HG02970 (cell line): ENCODE measurements at regions not wholly inside any gene's neighbourhood (a gene's known extent, or its start where the extent isn't known, plus 50 kb on each side); places are given as distances from the start of the nearest gene placed in this dataset.
"Not testable (repeated sequence)": the region's sequence is repeated elsewhere in the genome, so short reads cannot be mapped to it uniquely, and the experiment has no call there.

Experiments
- ATAC-seq: cut with Tn5 transposase; IDR thresholded peaks from one replicate; pipeline ENCODE4 v1.9.1; 2021; ENCODE audit warnings: mild to moderate bottlenecking, moderate library complexity, moderate number of reproducible peaks; ENCODE audit not compliant: unreplicated experiment, low FRiP score

DNA sequence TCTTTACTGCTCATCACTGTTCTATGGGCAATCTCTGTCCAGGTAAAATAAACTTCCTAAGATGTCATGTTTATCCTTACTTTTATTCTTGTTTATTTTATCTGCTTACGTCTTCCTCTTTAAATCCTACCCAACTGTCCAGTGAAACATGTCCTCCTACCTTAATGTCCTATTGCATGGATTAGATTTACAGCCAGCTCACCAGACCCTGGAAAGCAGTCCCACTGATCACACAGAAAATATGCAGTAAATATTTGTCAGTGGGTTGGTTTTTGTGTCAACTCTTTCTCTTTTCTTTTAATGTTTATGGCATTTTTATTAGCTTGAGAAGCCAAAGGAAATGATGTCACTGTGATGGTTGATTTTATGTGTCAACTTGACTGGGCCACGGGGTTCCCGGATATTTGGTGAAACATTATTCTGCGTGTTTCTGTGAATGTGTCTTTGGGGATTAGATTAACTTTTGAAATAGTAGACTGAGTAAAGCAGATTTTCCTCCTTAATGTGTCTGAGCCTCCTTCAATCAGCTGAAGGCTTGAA, 258.3 kb downstream of the SRGAP2C start:
- no peak for ATAC-seq

DNA sequence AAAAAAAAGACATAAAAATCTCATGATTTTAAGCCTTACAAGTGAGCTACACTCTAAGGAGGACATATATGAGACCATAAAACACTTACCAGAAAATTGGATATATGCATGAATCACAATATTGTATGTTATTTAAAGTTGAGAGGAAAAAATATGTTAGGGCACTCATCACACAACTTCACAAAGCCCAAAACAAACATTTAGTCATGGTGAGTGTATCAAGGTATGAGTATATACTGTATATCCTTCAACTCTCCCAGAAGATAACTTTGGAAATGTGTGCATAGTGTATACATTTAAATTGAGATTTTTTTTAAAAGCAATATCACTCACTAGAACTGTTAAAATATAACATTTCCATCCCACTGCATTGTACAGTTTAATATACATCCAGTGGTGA, 259.3 kb downstream of the SRGAP2C start:
- no peak for ATAC-seq

DNA sequence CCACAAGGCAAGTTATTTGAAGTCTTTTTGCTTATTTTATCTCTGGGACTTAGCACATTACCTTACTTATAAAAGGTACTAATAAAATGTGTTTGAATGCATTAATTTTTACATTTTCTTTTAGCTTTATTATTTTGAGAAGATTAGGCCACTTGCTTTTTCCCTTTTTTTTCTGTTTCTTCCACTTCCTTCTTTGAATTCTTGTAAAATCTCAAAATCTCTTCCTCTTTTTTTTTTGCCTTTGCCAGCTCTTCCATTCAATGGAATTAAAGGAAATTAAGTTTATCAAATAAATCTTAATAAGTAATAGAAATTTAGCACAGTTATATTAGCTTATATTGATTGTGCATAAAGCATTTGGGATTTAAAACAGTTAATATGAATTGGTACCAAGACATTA, 260.9 kb downstream of the SRGAP2C start:
- ATAC-seq, result no peak

DNA sequence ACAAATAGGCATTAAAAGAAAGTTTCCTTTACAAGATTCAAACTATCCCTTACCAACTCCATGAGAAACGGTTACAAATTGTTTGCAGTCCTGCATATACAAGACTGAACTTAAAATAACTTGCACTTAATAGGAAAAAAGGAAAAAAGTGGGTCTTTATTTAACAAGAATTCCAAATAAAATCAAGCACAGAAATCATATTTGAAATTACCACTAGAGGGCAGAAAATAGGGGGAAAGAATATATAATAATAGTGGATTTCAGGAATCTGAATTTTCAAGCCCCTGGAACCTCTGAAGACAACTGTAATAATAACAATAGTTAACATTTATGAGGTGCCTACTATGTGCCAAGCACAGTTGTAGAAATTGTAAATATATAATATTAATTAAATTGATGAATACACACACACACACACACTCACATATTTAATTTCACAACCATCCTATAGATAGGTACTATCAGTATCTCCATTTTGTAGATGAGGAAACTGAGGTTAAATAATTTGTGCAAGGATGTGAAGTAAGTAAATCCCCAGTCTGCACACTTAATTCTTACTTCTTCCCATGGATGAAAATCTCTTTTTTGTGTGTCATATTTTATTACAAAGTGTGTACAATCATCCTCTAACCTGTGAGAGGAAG, 262.6 kb downstream of the SRGAP2C start:
- ATAC-seq, result not testable (repeated sequence)

DNA sequence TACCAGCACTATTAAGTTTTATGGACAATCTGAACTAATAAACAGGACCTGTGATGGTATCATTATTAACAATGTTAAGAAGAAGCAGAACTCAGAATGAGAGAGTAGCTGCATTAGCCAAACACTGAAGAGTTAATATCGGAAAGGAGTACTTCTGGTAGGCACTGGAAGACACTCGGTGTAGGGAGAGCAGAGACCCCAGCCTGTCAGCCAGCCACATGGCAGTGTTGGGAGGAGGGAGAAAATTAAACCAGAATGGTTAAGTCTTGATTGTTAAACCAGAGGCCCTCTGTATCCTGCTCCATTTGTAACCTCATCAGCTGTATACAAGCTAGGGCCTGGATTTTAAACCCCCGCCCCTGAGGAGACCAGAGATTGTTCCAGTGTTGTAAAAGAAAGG, 263.3 kb downstream of the SRGAP2C start:
- ATAC-seq, result not testable (repeated sequence)

DNA sequence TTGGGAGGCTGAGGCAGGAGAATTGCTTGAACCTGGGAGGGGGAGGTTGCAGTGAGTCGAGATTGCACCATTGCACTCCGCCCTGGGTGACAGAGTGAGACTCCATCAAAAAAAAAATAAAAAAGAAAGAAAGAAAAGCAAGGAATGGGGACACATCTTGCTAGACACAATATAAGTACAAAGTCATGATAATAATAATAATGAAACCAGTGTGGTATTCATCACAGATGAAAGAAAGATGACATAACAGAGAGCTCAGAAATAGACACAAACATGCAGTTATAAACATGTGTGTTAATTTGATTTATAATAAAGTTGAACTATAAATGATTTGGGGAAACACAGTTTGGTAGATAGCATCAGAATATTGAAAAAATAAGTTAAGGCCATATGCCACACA, 264.1 kb downstream of the SRGAP2C start:
- ATAC-seq, result no peak

DNA sequence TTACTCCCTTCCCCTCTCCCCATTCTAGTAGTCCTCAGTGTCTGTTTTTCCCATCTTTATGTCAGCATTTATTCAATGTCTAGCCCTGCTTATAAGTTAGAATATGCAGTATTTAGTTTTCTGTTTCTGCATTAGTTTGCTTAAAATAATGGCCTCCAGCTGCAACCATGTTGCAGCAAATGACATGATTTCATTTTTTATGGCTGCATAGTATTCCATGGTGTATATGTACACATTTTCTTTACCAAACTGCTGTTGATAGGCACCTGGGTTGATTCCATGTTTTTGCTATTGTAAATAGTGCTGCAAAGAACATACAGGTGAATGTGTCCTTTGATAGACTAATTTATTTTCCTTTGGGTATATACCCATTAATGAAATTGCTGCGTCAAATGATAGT, 267.7 kb downstream of the SRGAP2C start:
- no peak for ATAC-seq

DNA sequence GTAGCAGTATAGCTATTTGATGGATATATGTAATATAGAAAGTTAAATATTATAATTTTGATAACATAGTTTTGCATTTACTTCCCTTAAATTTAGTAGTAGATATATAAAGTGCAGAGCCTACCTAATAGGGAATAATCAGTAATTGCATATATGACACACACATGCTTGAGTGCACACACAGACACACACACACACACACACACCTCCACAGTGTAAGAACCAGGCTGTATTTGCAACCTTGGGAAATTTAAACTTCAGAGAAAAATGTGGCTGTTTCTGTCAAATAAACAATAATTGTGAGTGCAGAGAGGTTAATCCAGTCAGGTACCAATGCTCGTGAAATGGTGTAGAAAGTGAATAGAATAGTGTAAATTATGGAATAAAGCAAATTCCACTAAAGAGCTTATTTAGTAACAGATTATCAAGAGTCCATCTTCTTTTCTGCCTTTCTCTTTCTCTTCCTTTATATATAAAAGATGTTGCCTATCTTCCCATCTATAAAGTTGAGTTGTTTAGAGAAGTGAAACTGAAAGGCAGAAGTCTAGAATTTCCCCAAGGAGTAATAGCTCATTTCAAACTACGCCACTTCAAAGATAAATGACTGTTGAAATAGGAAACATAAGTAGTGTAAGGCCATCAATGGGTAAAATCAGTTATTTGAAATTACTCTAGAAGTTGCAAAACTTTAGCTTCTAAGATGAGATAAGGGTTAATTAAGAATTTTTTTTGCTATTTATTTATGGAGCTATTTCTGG, 273.7 kb downstream of the SRGAP2C start:
- ATAC-seq, result peak; percentile 97

DNA sequence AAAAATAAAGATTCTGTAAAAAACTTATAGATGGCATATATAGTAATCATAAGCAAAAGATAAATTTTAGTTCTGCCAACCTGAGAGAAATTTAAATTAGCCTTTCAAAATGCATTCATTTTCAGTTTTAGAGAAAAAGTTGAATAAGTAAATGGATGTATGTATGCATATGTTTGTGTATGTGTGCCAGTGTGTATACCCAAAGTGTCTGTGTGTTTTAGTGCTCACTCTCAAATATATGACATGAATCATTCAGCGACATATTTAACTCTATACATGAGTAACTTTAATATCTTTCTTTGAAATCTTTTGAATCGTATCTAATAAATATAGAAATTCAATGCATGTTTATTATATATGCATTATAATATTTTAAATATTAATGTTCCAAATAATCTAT, 274.5 kb downstream of the SRGAP2C start:
- ATAC-seq, result no peak

DNA sequence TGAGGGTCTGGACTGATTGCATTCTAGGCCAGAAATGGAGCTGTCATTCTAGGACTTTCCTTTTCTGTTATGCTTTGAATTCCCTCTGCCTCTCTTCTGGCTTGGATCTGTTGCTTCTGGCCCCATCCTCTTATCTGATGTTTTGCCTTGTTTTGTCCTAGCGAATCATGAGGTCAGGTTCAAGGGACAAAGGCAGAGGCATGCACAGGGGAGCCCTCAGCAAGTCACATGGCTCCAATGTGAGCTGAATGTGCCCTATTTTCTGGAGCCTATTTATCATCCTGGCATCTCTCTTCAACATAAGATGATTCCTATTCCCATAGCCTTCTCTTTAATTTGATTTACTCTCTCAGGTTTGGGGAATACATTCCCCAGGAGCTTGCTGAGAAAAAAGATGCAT, 284.6 kb downstream of the SRGAP2C start:
- not testable (repeated sequence) for ATAC-seq

DNA sequence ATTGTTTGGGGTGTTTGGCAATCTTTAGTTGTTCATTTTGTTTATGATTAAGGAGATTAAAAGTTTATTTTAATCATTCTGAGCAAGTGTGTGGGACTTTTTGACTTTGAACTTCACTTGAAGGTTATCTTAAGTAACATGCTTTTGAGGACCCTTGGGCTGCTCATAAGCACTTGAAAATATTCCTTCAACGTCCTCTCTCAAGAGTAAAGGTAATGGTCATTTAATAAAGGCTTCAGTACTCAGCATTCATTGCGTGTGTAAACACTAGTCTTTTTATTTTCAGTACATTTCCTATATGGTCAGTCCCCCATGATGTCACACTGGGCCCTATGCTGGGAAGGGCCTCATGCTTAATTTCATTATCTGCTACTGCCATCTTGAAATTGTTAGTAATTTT, 285.6 kb downstream of the SRGAP2C start:
- ATAC-seq, result not testable (repeated sequence)

DNA sequence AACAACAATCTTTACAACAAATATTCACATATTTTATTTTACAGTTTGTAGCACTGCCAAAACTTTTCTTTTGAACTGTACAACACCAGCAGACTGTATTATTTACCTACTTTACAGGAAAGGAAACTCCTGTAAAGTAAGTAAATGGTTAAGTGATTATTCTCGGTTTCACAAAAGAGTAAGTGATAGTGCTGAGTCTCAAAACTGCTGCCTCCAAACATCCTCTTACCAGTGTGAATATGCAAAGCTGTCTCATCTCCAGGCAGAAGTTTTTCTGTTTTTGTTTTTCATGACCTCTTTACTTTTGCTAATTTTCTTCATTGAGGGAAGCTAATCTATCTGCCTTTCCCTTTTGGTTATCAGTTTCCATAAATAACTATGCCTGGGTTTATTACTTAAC, 286.7 kb downstream of the SRGAP2C start:
- ATAC-seq, result peak; percentile 91

DNA sequence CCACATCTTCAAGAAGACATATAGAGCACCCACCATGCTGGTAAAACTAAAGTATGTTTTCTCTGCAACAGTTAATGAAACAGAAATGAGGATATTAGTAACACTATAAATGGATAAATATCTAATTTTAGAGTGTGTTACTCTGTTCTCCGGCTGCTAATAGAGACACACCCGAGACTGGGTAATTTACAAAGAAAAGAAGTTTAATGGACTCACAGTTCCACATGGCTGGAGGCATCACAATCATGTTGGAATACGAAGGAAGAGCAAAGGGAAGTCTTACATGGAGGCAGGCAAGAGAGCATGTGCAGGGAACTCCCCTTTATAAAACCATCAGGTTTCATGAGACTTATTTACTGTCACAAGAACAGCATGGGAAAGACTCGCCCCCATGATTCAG, 287.2 kb downstream of the SRGAP2C start:
- no peak for ATAC-seq

DNA sequence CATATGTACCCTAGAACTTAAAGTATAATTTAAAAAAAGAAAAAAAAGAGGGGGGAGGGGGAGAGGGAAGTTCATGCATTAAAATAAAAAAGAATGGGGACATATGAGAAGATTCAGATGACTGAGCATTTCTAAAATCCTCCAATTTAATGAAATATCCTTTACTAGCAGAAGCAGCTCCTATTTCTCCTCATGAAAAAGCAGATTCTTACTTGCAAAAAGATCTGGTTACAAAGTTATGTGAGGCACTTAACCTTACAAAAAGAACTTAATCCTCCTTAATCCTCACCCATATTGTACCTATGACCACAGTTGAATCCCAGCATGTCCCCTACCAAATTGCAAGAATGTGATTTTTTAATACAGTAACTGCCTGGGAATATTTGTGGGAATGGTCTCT, 298.5 kb downstream of the SRGAP2C start:
- ATAC-seq, result no peak

DNA sequence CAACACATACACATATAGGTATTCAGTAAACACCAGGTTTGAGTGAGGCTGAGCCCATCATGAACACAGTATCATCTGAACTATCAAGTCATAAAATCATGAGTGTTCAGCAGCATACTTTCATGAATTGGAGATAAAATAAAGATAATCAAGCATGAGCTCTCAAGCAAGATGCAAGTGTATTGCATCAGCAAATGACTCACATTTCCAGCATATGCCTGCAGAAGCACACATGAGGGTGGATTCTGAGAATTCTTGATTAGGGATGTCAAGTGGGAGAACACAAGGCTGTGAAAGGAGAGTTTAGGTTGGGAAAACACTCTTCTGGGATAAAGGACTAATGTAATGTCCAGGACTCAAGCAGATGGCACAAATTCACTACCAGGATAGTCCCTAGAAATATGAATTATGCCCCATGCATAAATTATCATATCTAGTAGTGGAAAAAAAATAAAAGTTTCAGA, 299.2 kb downstream of the SRGAP2C start:
- no peak for ATAC-seq

DNA sequence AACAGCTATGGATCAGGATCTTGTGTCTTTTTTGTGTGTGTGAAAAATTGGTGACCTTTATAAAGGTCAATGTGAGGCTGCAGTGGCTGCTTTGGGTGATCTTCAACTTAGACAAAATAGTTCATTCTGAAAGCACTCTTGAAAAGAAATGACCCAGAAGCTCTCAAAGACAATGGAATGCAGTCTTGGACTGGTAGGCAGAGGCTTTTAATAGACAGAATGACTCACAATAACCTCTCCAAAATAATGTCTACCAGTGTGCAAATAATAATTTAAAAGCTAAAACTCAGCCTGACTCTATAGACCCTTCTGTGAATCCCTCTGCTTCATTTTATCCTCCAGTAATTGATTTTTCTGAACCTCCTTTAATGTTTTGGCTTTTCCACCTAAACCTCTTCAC, 310.0 kb downstream of the SRGAP2C start:
- ATAC-seq, result not testable (repeated sequence)

DNA sequence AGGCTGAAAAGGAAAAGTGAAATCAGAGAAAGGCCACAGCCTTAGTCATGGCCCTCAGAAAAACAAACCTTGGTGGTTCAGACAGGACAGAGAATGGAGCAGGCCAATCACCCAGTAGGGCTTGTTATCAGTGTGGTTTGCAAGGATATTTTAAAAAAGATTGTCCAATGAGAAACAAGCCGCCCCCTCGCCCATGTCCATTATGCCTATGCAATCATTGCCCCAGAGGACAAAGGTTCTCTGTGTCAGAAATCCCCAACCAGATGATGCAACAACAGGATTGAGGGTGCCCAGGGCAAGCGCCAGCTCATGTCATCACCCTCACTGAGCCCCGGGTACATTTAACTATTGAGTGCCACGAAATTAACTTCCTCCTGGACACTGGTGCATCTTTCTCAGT, 326.7 kb downstream of the SRGAP2C start:
- not testable (repeated sequence) for ATAC-seq

DNA sequence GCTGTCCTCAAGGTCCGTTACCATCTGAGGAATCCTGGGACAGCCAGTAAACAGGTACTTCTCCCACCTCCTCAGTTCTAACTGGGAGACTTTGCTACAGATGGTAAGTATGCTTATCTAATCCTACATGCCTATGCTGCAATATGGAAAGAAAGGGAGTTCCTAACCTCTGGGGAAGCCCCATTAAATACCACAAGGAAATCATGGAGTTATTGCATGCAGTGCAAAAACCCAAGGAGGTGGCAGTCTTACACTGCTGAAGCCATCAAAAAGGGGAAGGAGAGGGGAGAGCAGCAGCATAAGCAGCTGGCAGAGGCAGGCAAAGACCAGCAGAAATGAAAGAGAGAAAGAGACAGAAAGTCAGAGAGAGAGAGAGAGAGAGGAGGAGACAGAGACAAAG, 327.1 kb downstream of the SRGAP2C start:
- not testable (repeated sequence) for ATAC-seq

DNA sequence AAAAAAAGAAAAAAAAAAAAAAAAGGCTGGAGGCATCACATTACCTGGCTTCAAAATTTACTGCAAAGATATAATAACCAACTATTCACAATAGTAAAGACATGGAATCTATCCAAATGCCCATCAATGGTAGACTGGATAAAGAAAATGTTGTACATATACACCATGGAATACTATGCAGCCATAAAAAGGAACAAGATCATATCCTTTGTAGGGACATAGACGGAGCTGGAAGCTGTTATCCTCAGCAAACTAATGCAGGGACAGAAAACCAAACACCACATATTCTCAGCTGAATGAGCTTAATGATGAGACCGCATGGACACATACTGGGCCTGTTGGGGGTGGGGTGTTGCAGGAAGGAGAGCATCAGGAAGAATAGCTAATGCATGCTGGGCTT, 330.5 kb downstream of the SRGAP2C start:
- no peak for ATAC-seq

DNA sequence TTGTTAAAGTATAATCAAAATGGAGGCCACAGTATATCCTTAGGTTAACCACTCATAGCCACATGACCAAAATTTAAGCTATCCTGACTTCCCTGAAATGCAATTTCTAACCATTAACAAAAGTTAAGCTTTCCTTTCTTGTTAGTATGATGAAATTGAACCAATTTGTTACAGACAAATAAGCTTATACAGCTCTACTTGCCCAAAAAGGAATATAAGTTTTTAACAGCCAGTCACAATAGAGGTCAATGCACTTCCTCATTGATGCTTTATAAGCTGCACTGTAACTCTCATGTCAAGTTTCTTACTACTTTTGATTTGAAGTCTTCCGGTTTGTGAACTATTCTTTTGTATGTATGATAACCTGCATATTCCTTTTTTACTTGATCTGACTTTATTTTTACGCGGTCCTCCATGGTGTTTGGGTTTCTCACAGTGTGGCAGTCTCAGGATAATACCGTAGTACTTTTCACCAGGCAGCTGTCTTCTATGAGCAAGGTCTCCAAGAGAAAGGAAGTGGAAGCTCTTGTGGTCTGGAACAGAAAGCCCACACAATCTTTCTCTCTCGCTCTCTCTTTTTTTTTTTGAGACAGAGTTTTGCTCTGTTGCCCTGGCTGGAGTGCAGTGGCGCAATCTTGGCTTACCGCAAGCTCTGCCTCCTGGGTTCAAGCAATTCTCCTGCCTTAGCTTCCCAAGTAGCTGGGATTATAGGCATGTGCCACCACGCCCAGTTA, 331.6 kb downstream of the SRGAP2C start:
- ATAC-seq, result peak; percentile 87

DNA sequence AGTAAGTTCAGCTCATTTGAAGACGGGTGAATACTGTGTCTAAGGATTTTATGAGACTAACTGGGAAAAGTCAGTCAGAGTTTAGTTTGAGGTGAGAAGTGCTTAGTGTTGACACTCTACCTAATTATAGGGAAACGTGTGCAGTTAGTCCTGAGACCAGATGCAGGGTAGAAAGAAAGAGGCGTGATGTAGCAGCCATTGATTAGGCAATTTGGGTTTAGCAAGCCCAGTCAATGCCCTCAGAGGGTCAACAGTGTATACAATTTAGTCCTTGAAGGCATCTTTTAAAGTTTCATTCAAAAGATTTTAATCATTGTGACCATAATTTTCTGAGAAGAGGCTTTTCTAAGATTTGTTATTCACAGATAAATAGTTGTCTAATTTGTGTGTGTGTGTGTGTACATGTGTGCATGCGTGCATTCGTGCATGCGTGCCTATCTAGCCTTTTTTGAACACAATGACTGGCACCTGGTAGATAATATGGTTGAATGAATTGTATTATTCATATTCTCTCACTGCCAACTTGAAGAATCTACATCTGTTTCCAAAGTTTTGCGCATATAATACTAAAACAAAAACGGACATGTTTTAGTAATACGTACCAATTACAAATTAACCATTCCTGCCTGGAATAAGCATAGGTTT, 332.9 kb downstream of the SRGAP2C start:
- no peak for ATAC-seq
